SU-DHL-6 (cell line): ENCODE measurements at regions not wholly inside any gene's neighbourhood (a gene's known extent, or its start where the extent isn't known, plus 50 kb on each side); places are given as distances from the start of the nearest gene placed in this dataset.

Experiments used
- H2AFZ ChIP-seq: fragments of 200-600 bp; sonication (generic); 2 replicates; pipeline ENCODE4 v1.6.1; 2014; ENCODE audit warnings: low read depth, mild to moderate bottlenecking, moderate library complexity, mixed read lengths, antibody characterized with exemption, low read length; ENCODE audit not compliant: severe bottlenecking
- H3F3A ChIP-seq: fragments of 200-600 bp; shearing (Covaris generic); 2 replicates; pipeline ENCODE4 v1.6.0; 2016; ENCODE audit warnings: antibody characterized with exemption, mild to moderate bottlenecking; ENCODE audit not compliant: insufficient read depth
- H3K27ac ChIP-seq: fragments of 200-600 bp; sonication (generic); 2 replicates; pipeline ENCODE4 v1.5.1; 2016; ENCODE audit warnings: low read depth, mild to moderate bottlenecking, low read length, moderate library complexity, mixed read lengths
- H3K27me3 ChIP-seq: fragments of 200-600 bp; sonication (generic), shearing (Covaris generic); 2 replicates; pipeline ENCODE4 v1.6.0; 2014; ENCODE audit warnings: mild to moderate bottlenecking, low read length
- H3K36me3 ChIP-seq: fragments of 200-600 bp; sonication (generic); 2 replicates; pipeline ENCODE4 v1.6.1; 2014; ENCODE audit warnings: mild to moderate bottlenecking, low read length, mixed read lengths
- H3K4me2 ChIP-seq: fragments of 300-600, 200-600 bp; shearing (Covaris generic), sonication (generic); 2 replicates; pipeline ENCODE4 v1.6.0; 2014; ENCODE audit warnings: low read length, low read depth, mild to moderate bottlenecking; ENCODE audit not compliant: poor library complexity, severe bottlenecking
- H3K4me3 ChIP-seq: fragments of 200-600 bp; sonication (generic); 2 replicates; pipeline ENCODE4 v1.5.1; 2014; ENCODE audit warnings: antibody characterized with exemption, low read length, mild to moderate bottlenecking, mixed read lengths; ENCODE audit not compliant: insufficient read depth, poor library complexity, severe bottlenecking
- H3K79me2 ChIP-seq: fragments of 200-600 bp; sonication (generic); 2 replicates; pipeline ENCODE4 v1.6.1; 2014; ENCODE audit warnings: mild to moderate bottlenecking, low read length, moderate library complexity; ENCODE audit not compliant: insufficient read depth
- H3K9ac ChIP-seq: fragments of 200-600 bp; sonication (generic); 2 replicates; pipeline ENCODE4 v1.7.0; 2014; ENCODE audit warnings: mild to moderate bottlenecking, low read length
- H3K9me2 ChIP-seq: fragments of 200-600 bp; sonication (generic); replicated peaks from 2 replicates; pipeline ENCODE4 v1.6.1; 2014; ENCODE audit warnings: low read length; ENCODE audit not compliant: insufficient read depth
- H3K9me3 ChIP-seq: fragments of 200-600 bp; sonication (generic); 2 replicates; pipeline ENCODE4 v1.6.1; 2014; ENCODE audit warnings: low read length, mixed read lengths; ENCODE audit not compliant: insufficient read depth
- H4K20me1 ChIP-seq: fragments of 200-600 bp; sonication (generic); 2 replicates; pipeline ENCODE4 v1.6.1; 2014; ENCODE audit warnings: low read depth, mild to moderate bottlenecking, antibody characterized with exemption, low read length, moderate library complexity, mixed read lengths
- CTCF ChIP-seq: fragments of 200-600 bp; sonication (generic); IDR thresholded peaks from one replicate; pipeline ENCODE4 v1.5.1; 2017; ENCODE audit warnings: antibody characterized with exemption, mild to moderate bottlenecking, low read length, moderate library complexity; ENCODE audit not compliant: insufficient read depth, poor library complexity, severe bottlenecking
- EZH2phosphoT487 ChIP-seq: fragments of 200-600 bp; sonication (generic), shearing (Covaris generic); conservative IDR thresholded peaks from 2 replicates; pipeline ENCODE4 v1.6.1; 2018; ENCODE audit warnings: mild to moderate bottlenecking, antibody characterized with exemption, low read length, moderate library complexity, mixed read lengths

GRCh38 chr5:18379189-18379588, 744.9 kb downstream of the TAF11L14 start:
- H3K9ac ChIP-seq = no peak overlapping the region
- no peaks in the 10 kb centered on the region for H4K20me1 ChIP-seq
- no peak overlapping the region for H3K4me3 ChIP-seq
- H3K27me3 ChIP-seq = no peaks in the 10 kb centered on the region
- H3K27ac ChIP-seq = no peak overlapping the region
- no peak overlapping the region for H3K4me2 ChIP-seq
- TF ChIP-seq EZH2phosphoT487 (no peak), CTCF (no peak)
- no peaks in the 10 kb centered on the region for H3K79me2 ChIP-seq
- no peaks in the 10 kb centered on the region for H3K36me3 ChIP-seq
- H3F3A ChIP-seq = no peaks in the 10 kb centered on the region
- H3K9me3 ChIP-seq = no peaks in the 10 kb centered on the region
- no peak overlapping the region for H2AFZ ChIP-seq
- H3K9me2 ChIP-seq = no peaks in the 10 kb centered on the region

- Histone ChIP-seq H2AFZ (no peak overlapping the region), H3K27me3 (no peaks in the 10 kb centered on the region), H3K9ac (no peak overlapping the region), H3K79me2 (no peaks in the 10 kb centered on the region), H3K27ac (no peak overlapping the region), H3K36me3 (no peaks in the 10 kb centered on the region), H3F3A (no peaks in the 10 kb centered on the region), H3K9me2 (no peaks in the 10 kb centered on the region), H4K20me1 (no peaks in the 10 kb centered on the region), H3K4me3 (no peak overlapping the region), H3K9me3 (no peaks in the 10 kb centered on the region), H3K4me2 (no peak overlapping the region)
- TF ChIP-seq EZH2phosphoT487 (no peak), CTCF (no peak)
These were observed 746.6 kb downstream of the TAF11L14 start for GRCh38 chr5:18380729-18381362.

- H2AFZ ChIP-seq = peak overlapping the region; percentile 85
- H3K79me2 ChIP-seq = no peaks in the 10 kb centered on the region
- no peak for TF ChIP-seq EZH2phosphoT487
- peak; percentile 81 for TF ChIP-seq CTCF
- no peaks in the 10 kb centered on the region for H4K20me1 ChIP-seq
- H3K9ac ChIP-seq = no peak overlapping the region
- no peaks in the 10 kb centered on the region for H3K9me2 ChIP-seq
- no peaks in the 10 kb centered on the region for H3F3A ChIP-seq
- H3K9me3 ChIP-seq = no peaks in the 10 kb centered on the region
- no peaks in the 10 kb centered on the region for H3K27me3 ChIP-seq
- no peak overlapping the region for H3K27ac ChIP-seq
- peak overlapping the region; percentile 33 for H3K4me2 ChIP-seq
- H3K4me3 ChIP-seq = no peak overlapping the region
- no peaks in the 10 kb centered on the region for H3K36me3 ChIP-seq
These were observed 759.5 kb downstream of the TAF11L14 start for GRCh38 chr5:18393565-18394442.
